Neuronal stem cell (in vitro differentiated cells): ENCODE measurements at regions not wholly inside any gene's neighbourhood (a gene's known extent, or its start where the extent isn't known, plus 50 kb on each side); places are given as distances from the start of the nearest gene placed in this dataset.

Experiments
- DNase-seq: peaks from one replicate; pipeline ENCODE4 v3.0.0-alpha.2; 2013; ENCODE audit warnings: low spot score
- H2AFZ ChIP-seq: one replicate; pipeline ENCODE4 v1.6.1; 2013; ENCODE audit warnings: mild to moderate bottlenecking, low read length, inconsistent platforms
- H2AK5ac ChIP-seq: 2 replicates; pipeline ENCODE4 v1.6.1; 2013; ENCODE audit warnings: low read depth, mild to moderate bottlenecking, inconsistent platforms, low read length, moderate library complexity, mixed read lengths
- H2BK120ac ChIP-seq: 2 replicates; pipeline ENCODE4 v1.6.1; 2013; ENCODE audit warnings: low read depth, mild to moderate bottlenecking, inconsistent platforms, low read length, moderate library complexity, mixed read lengths
- H2BK12ac ChIP-seq: one replicate; pipeline ENCODE4 v1.6.1; 2013; ENCODE audit warnings: low read length, inconsistent platforms
- H2BK15ac ChIP-seq: 2 replicates; pipeline ENCODE4 v1.6.1; 2013; ENCODE audit warnings: mild to moderate bottlenecking, low read length, inconsistent platforms, mixed read lengths
- H2BK5ac ChIP-seq: one replicate; pipeline ENCODE4 v1.6.1; 2013; ENCODE audit warnings: inconsistent platforms, mild to moderate bottlenecking, low read length, moderate library complexity
- H3K14ac ChIP-seq: one replicate; pipeline ENCODE4 v1.6.1; 2013; ENCODE audit warnings: low read length, inconsistent platforms
- H3K18ac ChIP-seq: 2 replicates; pipeline ENCODE4 v1.6.1; 2013; ENCODE audit warnings: low read length, inconsistent platforms
- H3K23ac ChIP-seq: 2 replicates; pipeline ENCODE4 v1.6.1; 2013; ENCODE audit warnings: low read depth, mild to moderate bottlenecking, mixed read lengths, low read length, inconsistent platforms; ENCODE audit not compliant: poor library complexity
- H3K27ac ChIP-seq: replicated peaks from 3 replicates; pipeline ENCODE4 v1.5.1; 2013; ENCODE audit warnings: low read length, inconsistent platforms
- H3K27me3 ChIP-seq, 3 experiments: 2 replicates each; pipeline ENCODE4 v1.6.1; 2013; ENCODE audit warnings: low read length in 3 of 3, mild to moderate bottlenecking in 2 of 3, inconsistent platforms in 1 of 3, low read depth in 1 of 3, mixed read lengths in 1 of 3, moderate library complexity in 1 of 3; ENCODE audit not compliant: control insufficient read depth in 3 of 3, insufficient read depth in 3 of 3
- H3K36me3 ChIP-seq, 2 donors: replicated peaks in 1 of 2; 2 replicates each; pipeline ENCODE4 v1.6.1; 2013; ENCODE audit warnings: low read length in 2 of 2; ENCODE audit not compliant: control insufficient read depth in 2 of 2, insufficient read depth in 2 of 2
- H3K4ac ChIP-seq: 2 replicates; pipeline ENCODE4 v1.6.1; 2013; ENCODE audit warnings: inconsistent platforms, mild to moderate bottlenecking, low read length, moderate library complexity
- H3K4me1 ChIP-seq, 2 donors: 1 replicate in 1 of 2; 2 replicates in 1 of 2; pipeline ENCODE4 v1.6.1; 2013; ENCODE audit warnings: low read length in 2 of 2, low read depth in 1 of 2; ENCODE audit not compliant: control insufficient read depth in 2 of 2, insufficient read depth in 1 of 2
- H3K4me2 ChIP-seq: one replicate; pipeline ENCODE4 v1.6.1; 2013; ENCODE audit warnings: mild to moderate bottlenecking, low read length, inconsistent platforms; ENCODE audit not compliant: insufficient read depth, poor library complexity, severe bottlenecking
- H3K4me3 ChIP-seq, 2 donors: 2 replicates each; pipeline ENCODE4 v1.5.1; 2013; ENCODE audit warnings: low read length in 2 of 2, mild to moderate bottlenecking in 2 of 2, inconsistent platforms in 1 of 2, moderate library complexity in 1 of 2
- H3K79me1 ChIP-seq: one replicate; pipeline ENCODE4 v1.6.1; 2013; ENCODE audit warnings: low read depth, mild to moderate bottlenecking, inconsistent platforms, low read length, moderate library complexity
- H3K9ac ChIP-seq: one replicate; pipeline ENCODE4 v1.6.1; 2013; ENCODE audit warnings: mild to moderate bottlenecking, low read depth, low read length, inconsistent platforms; ENCODE audit not compliant: poor library complexity
- H3K9me3 ChIP-seq, 2 donors: replicated peaks in 1 of 2; 2 replicates each; pipeline versions ENCODE3 to v1.6.1; 2013; ENCODE audit warnings: low read length in 2 of 2, mild to moderate bottlenecking in 2 of 2, inconsistent platforms in 1 of 2, low read depth in 1 of 2, mixed read lengths in 1 of 2, moderate library complexity in 1 of 2; ENCODE audit not compliant: control insufficient read depth in 2 of 2, insufficient read depth in 1 of 2
- H4K8ac ChIP-seq: one replicate; pipeline ENCODE4 v1.6.1; 2013; ENCODE audit warnings: low read depth, mild to moderate bottlenecking, inconsistent platforms, low read length, moderate library complexity
- H4K91ac ChIP-seq: one replicate; pipeline ENCODE4 v1.6.1; 2013; ENCODE audit warnings: low read length, low read depth, mild to moderate bottlenecking, inconsistent platforms; ENCODE audit not compliant: poor library complexity
- WGBS, 2 donors: extraction: QIAGEN DNeasy Blood & Tissue Kit; methylation state at CpG; one replicate each; pipeline ENCODE4 v1.1.7; 2013; ENCODE audit warnings: missing lambda C conversion rate in 2 of 2, mixed read lengths in 1 of 2; ENCODE audit not compliant: insufficient read length in 2 of 2, insufficient replicate concordance in 1 of 2; ENCODE audit errors: extremely low coverage in 2 of 2; 5-methylcytosine and 5-hydroxymethylcytosine counted together

DNA sequence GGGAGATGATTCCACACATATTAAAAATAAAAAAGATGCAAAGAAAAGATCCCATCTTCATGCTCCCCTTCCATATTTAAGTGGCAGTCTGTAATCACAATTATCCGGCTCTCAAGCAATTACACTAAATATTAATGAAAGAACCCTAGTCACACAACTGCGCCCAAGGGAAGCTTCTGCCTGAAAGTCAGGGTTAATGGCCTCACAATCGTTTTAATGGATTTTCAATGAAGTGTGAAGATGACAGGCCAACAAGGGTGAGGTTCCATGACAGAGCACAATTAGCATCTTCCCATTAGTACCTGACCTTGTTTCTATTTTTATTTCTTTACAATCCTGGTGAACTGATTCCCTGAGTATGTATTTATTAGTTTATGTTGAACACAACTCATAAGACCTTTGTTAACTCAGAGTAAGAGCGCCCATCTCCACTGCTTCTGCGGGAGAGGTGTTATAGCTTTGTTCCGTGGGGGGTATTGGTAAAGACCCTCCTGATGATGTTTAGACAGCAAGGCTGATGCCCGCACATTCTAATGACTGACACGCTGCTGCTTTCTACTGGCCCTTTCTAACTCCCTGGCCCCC lies 80.9 kb downstream of the IER5 start:
- Histone ChIP-seq H3K9me3 (no peaks in the 10 kb centered on the region), H3K4me2 (no peak overlapping the region), H3K9ac (no peak overlapping the region), H3K27ac (no peak overlapping the region), H2BK15ac (no peak overlapping the region), H3K18ac (no peak overlapping the region), H2BK5ac (no peak overlapping the region), H2AFZ (no peak overlapping the region), H4K91ac (no peak overlapping the region), H3K27me3 (peaks cover 0 to 2% (median 0%) of the 10 kb centered on the region in 3 experiments), H2AK5ac (no peak overlapping the region), H3K79me1 (no peaks in the 10 kb centered on the region), H3K36me3 (no peaks in the 10 kb centered on the region), H3K23ac (no peak overlapping the region), H3K4me1 (no peaks in the 10 kb centered on the region), H2BK12ac (no peak overlapping the region), H2BK120ac (no peak overlapping the region), H4K8ac (no peak overlapping the region), H3K4me3 (no peak overlapping the region), H3K14ac (no peak overlapping the region), H3K4ac (no peak overlapping the region)
- no peak for DNase-seq
- WGBS, 2 donors: no CpG with 5 or more reads among the region's 8 CpGs

DNA sequence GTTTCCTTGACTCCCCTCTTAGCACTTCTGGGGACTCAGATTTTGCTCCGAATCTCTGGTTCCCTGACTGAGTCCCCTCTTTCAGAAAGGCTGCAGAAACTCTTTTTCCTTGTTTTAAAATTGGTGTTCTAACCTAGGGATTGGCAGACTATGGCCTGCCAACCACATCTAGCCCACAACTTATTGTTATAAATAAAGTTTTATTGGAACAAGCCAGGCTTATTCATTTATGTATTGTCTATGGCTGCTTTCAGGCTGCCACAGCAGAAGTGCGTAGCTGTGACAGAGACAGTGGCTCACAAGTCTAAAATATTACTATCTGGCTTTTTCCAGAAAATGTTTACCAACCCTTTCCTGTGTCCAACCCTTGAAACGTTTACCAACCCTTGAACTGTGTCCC lies 81.7 kb downstream of the IER5 start:
- WGBS, 2 donors: no CpG with 5 or more reads among the region's 3 CpGs
- Histone ChIP-seq H3K4me1 (no peaks in the 10 kb centered on the region), H2BK15ac (no peak overlapping the region), H3K27me3 (peaks cover 0 to 7% (median 0%) of the 10 kb centered on the region in 3 experiments), H3K9me3 (no peaks in the 10 kb centered on the region), H3K79me1 (no peaks in the 10 kb centered on the region), H3K18ac (no peak overlapping the region), H3K4ac (no peak overlapping the region), H3K4me2 (no peak overlapping the region), H3K23ac (no peak overlapping the region), H2AFZ (no peak overlapping the region), H2BK120ac (no peak overlapping the region), H2AK5ac (no peak overlapping the region), H3K27ac (no peak overlapping the region), H2BK5ac (no peak overlapping the region), H3K36me3 (no peaks in the 10 kb centered on the region), H3K4me3 (no peak overlapping the region), H3K14ac (no peak overlapping the region), H4K91ac (no peak overlapping the region), H4K8ac (no peak overlapping the region), H2BK12ac (no peak overlapping the region), H3K9ac (no peak overlapping the region)
- no peak for DNase-seq

DNA sequence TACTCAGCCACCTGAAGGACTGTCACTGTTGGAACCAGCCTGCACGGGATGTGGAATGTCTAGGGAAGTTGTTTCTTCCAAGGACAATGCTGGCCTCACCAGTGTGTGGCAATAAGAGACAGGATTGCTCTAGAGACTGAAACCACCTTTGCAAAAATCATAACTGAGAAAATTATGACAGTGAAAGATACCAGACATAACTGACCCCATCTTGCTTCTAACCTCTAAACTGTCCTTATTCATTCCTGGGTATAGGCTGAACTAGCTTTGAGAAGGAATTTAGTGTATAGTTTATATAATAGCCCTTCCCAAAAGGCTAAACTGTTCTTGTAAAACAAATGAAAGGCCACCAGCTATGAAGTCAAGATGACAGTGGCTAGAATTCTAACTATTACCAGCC lies 83.6 kb downstream of the IER5 start:
- no peak overlapping the region for H3K27ac ChIP-seq
- no CpG with 5 or more reads among the region's 1 CpG for WGBS, 2 donors
- H3K4ac ChIP-seq: no peak overlapping the region

DNA sequence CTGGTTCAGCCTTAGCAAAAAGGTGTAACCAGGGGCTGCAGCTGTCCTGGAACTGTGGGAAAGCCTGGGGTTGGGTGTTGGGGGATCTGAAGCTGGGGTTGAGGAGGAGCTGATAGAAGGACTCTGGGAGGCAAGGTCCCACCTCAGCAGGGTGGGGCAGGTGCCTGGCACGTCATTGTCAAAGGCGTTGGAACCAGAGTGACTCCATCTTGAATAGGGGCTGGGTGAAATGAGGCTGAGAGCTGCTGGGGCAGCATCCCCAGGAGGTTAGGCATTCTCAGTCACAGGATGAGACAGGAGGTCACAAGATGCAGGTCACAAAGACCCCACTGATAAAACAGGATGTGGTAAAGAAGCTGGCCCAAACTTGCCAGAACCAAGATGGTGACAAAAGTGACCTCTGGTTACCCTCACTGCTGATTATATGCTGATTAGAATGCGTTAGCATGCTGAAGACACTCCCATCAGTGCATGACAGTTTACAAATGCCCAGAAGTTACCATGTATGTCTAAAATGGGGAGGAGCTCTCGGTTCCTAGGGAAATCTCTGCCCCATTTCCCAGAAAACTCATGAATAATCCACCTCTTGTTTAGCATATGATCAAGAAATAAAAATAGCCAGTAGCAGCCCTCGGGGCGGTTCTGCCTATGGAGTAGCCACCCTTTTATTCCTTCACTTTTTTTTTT lies 85.4 kb downstream of the IER5 start:
- no peak overlapping the region for H4K91ac ChIP-seq
- no peak overlapping the region for H2AFZ ChIP-seq
- no peak overlapping the region for H3K4me2 ChIP-seq
- no peak overlapping the region for H2BK12ac ChIP-seq
- no peaks in the 10 kb centered on the region for H3K79me1 ChIP-seq
- no peak overlapping the region for H3K18ac ChIP-seq
- H3K36me3 ChIP-seq: no peaks in the 10 kb centered on the region
- H3K4me3 ChIP-seq: no peak overlapping the region
- H3K4ac ChIP-seq: no peak overlapping the region
- no peak overlapping the region for H3K23ac ChIP-seq
- H2AK5ac ChIP-seq: no peak overlapping the region
- WGBS, 2 donors: no CpG with 5 or more reads among the region's 6 CpGs
- H2BK5ac ChIP-seq: no peak overlapping the region
- H3K4me1 ChIP-seq: peaks cover 0 to 2% of the 10 kb centered on the region in 2 donors
- no peak overlapping the region for H2BK15ac ChIP-seq
- H2BK120ac ChIP-seq: no peak overlapping the region
- H4K8ac ChIP-seq: no peak overlapping the region
- H3K9ac ChIP-seq: no peak overlapping the region
- DNase-seq: no peak
- no peak overlapping the region for H3K14ac ChIP-seq
- H3K27me3 ChIP-seq: peaks cover 0 to 15% (median 0%) of the 10 kb centered on the region in 3 experiments
- H3K27ac ChIP-seq: no peak overlapping the region
- H3K9me3 ChIP-seq: peaks cover 0 to 1% of the 10 kb centered on the region in 2 donors

More for the DNA sequence above, 83.6 kb downstream of the IER5 start:
- Histone ChIP-seq H3K79me1 (no peaks in the 10 kb centered on the region), H3K18ac (no peak overlapping the region), H2BK5ac (no peak overlapping the region), H2AFZ (no peak overlapping the region), H4K8ac (no peak overlapping the region), H4K91ac (no peak overlapping the region), H2AK5ac (no peak overlapping the region), H3K9me3 (no peaks in the 10 kb centered on the region), H3K4me2 (no peak overlapping the region), H3K4me1 (no peaks in the 10 kb centered on the region), H2BK120ac (no peak overlapping the region), H3K23ac (no peak overlapping the region), H3K14ac (no peak overlapping the region), H3K27me3 (peaks cover 0 to 7% (median 0%) of the 10 kb centered on the region in 3 experiments), H3K4me3 (no peak overlapping the region), H2BK12ac (no peak overlapping the region), H2BK15ac (no peak overlapping the region), H3K9ac (no peak overlapping the region), H3K36me3 (no peaks in the 10 kb centered on the region)
- no peak for DNase-seq
